PC-9 (cell line): ENCODE measurements at regions not wholly inside any gene's neighbourhood (a gene's known extent, or its start where the extent isn't known, plus 50 kb on each side); places are given as distances from the start of the nearest gene placed in this dataset.

Experiments used
- CTCF ChIP-seq: fragments of 200-600 bp; sonication (generic); conservative IDR thresholded peaks from 2 replicates; pipeline ENCODE4 v1.6.1; 2017; ENCODE audit warnings: mixed run types, antibody characterized with exemption, mild to moderate bottlenecking, moderate library complexity
- EZH2 ChIP-seq: fragments of 200-600 bp; sonication (generic); IDR thresholded peaks from 2 replicates; pipeline ENCODE4 v1.8.0; 2017; ENCODE audit warnings: antibody characterized with exemption, low read depth

DNA sequence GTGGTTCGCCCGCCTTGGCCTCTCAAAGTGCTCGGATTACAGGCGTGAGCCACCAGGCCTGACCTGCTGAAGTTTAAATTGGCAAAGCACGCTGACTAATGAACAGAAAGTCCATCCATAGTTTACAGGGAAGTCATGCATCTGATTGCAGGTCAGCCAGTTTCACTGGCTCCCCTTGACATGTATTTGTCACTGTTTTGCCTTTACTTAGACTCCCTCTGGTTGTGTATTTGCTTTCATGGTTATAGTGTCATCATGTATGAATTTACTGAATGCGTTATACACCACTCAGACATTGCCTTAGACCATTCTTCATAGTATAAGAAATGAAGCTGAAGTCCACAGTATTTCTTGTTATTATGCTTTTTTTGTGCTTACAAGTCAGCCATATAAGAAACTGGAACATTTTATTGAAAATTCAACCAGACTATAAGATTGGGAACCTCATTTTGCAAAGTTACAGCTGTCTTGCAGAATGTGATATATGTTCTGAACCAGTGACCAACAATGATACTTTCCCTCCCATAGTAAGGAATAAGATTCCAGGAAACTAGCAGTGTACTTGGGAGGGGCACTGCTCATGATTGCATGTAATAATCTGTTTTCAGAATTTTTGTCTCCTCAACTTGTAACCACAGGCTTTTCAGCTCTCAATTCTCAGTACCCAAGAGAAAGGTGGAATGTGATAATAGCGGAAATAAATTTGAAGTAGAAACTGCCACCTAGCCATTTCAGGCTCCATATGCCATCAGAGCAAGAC lies 51.9 kb upstream of the ATF7IP start:
- no peak for TF ChIP-seq CTCF
- TF ChIP-seq EZH2: no peak
